NCI-H69 (cell line): ENCODE measurements at regions not wholly inside any gene's neighbourhood (a gene's known extent, or its start where the extent isn't known, plus 50 kb on each side); places are given as distances from the start of the nearest gene placed in this dataset.

Source experiments
- DNase-seq: peaks from one replicate; lab custom pipeline; 2025; lab: John Stamatoyannopoulos, UW

DNA sequence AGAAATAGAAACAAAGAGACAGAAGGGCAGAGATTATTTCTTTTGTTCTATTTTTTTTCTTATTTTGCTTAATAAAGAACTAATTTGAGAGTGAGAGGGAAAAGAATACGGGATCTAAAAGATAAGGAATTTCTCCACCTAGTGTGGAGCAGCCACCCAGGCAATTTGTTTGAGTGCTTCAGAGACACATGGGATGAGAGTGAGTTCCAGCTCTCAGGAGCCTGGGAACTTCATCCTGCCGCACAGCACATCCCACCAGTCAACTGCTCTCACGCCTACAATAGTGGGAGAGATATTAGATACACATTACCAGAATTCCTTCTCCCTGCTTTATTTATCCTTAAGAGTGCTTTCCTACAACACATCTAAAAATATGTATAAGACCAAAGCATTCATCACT, 946.4 kb downstream of the PDHA2 start:
- DNase-seq, result peak; percentile 6

GRCh38 chr4:96787766-96788165, 947.9 kb downstream of the PDHA2 start:
- DNase-seq, result no peak

DNA sequence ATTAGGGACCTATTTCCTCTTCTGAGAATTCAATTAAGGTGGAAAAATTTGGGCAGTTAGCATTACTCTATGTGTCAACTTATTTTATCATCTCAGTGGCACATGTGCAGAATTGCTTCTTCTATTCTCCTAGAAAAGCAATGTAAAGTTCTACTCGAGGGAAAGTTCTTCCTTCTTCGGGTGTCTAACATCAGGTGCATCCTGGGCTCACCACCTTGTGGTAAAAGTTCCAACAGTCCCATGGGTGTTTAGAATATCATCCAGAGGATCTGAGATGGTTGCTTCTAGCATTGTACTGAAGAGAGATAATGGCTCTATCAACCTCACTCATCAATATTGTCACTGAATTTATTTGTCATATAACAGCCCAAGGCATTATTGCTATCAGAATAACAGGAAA, 969.7 kb downstream of the PDHA2 start:
- no peak for DNase-seq

DNA sequence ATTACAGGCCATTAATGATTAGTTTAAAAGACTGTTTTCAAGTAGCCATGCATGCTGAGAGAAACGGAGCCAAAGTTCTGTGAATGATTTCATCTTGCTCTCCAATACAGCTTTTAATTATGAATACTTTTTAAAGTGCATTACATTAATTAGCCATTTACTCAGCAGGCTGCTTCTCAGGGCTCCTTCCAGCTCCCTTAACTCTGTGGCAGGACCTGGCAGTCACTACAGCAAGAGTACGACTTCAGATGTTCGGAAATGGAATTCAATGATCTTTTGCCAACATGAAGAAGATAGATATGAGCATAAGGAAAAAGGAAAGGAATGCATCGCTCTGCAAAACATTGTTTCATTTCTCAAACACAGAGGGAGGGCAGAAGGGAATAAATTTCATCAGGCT, 987.2 kb downstream of the PDHA2 start:
- DNase-seq, result no peak

GRCh38 chr4:96833831-96834230, 993.9 kb downstream of the PDHA2 start:
- DNase-seq, result no peak

DNA sequence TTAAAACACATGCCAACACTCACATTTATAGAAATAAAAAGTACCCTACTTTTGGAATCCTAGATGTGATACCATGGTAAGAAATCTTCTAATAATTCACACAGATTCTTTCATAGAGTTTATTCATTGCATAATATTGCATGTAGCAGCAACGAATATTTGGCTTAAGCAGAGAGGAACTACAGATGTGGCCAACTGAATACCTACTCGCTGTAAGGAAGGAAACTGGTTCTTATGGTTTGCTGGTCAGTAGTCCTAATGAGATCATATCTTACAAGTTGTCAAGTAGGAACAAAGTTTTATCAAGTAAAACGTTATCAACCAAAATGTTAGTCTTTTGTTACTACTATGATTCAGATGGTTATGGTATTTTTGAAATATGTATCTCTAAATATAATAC, 996.1 kb downstream of the PDHA2 start:
- DNase-seq, result no peak

GRCh38 chr4:96839441-96839840, 999.5 kb downstream of the PDHA2 start:
- DNase-seq, result no peak

DNA sequence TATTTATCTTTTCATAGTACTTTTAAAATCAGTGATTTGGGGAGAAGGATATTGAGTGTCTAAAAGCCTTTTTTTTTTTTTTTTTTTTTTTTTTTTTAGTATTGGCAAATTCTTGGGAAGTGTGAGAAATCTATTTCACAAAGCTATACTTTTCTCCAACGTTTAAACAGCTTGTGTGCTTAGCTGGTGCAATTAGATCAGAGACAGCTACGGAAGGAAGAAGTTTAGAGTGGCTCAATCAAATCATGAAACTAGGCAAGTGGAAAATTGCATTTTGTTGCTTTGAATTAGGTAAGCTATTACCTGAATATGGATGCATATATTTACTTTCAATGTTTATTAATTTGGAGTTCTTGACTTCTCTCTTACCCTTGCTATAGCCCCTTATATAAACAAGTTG, 1001.9 kb downstream of the PDHA2 start:
- no peak for DNase-seq

DNA sequence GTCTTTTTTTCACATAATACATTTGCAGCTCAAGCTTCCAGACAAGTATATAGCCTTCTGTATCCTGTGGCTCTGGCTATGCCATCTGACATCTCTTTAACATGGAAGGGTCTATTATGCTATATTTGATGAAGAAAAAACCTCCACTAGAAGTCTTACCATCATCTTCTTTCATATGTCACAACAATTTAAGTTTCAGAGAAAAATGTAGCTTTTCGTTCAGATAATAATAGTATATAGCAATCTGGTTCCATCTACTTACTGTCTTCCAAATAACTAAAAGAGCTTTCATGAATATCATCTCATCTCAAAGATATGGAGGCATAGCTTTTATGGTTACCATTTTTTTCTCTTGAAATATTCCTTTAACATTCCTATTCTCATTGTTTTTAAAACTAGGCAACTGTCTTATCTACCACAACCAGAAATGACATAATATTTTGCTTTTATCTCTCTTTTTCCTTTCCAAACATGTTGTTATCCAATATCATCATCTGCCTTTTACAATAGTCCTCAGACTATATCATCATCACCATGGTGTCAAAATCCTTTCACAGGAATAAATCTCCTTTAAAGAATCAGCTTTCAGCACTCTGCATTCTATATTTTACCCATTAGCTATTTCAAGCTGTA, 1005.1 kb downstream of the PDHA2 start:
- no peak for DNase-seq

DNA sequence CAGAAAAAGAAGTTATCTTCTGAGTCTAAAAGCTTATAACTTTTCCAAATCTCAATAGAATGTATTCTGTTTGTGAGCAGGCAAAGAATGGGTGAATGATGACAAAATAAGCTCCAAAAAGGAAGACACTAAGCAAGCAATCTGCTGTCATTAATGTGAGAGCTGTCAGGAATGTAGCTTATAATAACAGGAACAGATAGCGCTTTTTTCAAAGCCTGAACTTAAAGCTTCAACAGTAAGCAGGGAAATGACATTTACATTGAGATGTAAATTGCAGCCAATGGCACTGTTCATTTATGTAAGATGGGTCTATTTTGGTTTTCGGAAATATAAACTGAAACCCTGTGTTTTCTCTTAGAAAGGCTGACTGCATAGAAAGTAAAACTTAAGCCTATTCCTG, 1005.9 kb downstream of the PDHA2 start:
- DNase-seq, result no peak

DNA sequence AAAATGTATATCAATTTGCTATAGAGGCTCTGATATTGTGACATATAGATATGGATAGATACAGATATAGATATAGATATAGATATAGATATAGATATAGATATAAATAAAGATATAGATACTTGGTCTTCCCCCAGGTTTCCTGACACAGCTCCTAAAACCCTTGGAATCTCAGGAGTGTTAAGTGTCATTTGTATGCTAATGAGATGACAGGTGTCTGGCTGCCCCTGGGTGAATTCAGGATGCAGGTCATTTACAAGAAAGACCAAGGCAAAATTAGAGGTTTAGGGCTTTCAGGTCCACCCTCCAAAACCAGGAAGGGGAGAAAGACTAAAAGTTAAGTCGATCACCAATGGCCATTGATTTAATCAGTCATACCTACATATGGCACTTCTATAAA, 1034.8 kb downstream of the PDHA2 start:
- no peak for DNase-seq

DNA sequence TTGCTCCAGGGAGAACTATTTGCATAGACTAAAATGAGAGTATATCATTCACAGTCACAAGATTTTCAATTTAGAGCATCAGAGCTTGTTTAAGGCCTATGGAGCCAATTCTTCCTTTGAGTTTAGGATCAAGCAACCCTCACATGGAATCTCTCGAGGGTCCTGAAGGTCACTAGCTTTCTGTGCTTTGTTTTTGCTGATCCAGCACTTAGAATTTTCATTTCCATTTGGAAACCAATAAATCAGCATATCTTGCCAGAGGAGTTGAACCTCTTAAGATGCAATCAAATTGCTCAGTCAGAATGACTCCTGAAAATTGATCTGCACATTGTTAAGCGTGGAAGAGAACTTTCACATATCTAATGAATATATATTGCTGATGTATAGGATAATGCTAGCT, 1039.6 kb downstream of the PDHA2 start:
- DNase-seq, result no peak

DNA sequence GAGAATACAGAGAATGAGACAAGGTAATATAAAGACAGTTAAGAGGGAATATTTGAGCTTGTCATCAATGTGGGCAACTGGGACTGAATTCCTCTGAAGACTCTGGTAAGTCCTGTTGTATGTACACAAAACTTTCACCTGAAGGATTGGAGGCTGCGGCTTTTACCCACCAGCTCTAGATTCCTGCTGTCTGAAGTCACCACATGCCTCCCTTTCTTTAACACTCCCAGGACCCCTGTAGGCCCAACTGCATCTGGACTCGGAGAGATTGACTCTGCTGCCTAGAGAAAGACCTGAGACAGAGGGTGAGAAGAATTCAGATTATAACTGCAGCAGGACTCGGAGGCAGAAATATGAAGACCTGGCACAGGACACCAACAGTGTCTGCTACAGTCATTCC, 1048.0 kb downstream of the PDHA2 start:
- no peak for DNase-seq

- DNase-seq, result no peak
These were observed 1054.7 kb downstream of the PDHA2 start for GRCh38 chr4:96894621-96895020.

- no peak for DNase-seq
These were observed 1055.9 kb downstream of the PDHA2 start for GRCh38 chr4:96895826-96896225.

DNA sequence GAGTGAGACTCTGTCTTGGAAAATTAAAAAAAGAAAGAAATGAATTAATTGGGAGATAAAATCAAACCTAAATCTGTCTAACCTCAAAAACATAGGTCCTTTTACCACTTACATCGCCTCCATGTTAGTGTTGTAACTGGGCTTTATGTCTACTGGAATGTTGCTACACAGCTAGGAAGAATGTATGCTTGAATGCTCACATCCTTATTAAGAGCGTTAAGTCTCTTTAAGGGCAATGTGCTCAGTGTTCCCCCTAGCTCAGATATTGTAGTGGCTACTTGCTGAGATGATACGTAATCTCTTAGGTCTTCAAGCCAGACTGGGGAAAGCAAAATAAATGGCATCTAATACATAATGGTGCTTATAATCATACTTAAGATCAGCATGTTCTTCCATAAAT, 1072.8 kb downstream of the PDHA2 start:
- no peak for DNase-seq

DNA sequence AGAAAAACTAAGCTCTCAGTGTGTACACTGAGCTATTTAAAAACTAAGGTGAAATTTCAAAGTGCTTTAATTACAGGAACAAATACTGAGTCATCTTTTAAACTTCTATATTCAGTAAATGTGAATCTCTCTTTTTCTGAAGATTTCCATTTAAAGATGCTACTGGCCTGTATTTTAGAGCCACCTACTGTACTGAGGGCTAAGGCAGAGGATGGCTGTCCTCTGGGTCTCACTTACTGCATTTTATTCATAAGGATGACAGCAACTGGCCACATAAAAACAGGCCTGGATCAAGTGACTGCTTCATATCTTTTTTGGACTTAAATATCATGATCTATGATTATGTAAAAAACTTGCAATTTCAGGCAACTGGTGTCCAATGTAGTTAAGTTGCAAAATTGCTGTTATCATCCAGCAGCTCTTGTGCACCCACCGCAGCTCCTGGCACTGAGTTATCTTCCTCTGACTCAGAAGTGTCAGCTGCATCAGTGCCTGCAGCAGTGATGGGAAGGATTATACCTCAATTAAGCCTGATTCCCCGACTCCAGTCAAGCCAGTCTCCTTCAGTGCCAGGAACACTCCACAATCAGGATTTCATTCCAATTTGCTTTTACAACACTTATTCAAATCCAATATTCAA, 1073.7 kb downstream of the PDHA2 start:
- no peak for DNase-seq

- peak; percentile 6 for DNase-seq
These were observed 1076.8 kb downstream of the PDHA2 start for GRCh38 chr4:96916711-96917110.

- peak; percentile 16 for DNase-seq
These were observed 1097.0 kb downstream of the PDHA2 start for GRCh38 chr4:96936886-96937285.

GRCh38 chr4:96946552-96946951, 1106.7 kb downstream of the PDHA2 start:
- DNase-seq, result no peak

DNA sequence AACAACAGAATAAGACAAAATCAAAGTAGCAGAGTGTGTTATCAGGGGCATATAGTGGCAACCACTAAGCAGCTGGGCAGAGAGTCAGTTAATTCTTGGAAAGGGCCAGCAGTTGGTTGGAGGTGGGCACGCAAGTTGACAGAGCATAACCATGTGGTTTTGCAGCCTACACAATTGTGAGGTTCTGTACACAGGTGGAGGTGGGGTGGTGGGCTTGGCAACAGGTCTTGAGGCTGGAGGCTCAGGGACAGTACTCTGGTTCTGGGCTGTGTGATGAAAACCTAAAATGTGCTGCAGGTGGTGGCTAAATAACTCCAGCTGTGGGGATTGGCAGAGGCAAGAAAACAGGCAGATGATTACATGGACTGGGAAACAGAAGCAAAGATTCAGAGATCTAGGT, 1112.7 kb downstream of the PDHA2 start:
- DNase-seq, result no peak

- DNase-seq, result no peak
These were observed 1115.3 kb downstream of the PDHA2 start for GRCh38 chr4:96955226-96955625.

DNA sequence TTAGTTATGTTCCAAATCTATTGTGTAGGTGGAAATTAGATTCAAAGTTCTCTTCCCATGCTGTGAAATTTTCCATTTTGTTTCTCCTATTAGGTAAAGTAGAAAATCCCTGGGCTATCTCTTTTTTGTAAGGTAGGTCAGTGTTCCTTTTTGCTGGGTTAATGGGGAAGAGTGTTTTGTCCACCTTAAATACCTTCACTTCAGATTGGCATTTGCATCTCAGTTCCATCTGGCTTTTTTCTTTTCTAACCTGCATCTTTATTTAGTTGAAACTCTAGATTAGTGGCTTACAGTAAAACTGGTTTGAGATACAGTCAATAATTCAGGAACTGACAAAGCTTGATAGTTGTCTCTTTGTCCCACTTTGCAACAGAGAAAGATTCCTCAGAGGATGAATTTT, 1115.8 kb downstream of the PDHA2 start:
- DNase-seq, result no peak

GRCh38 chr4:96969455-96969854, 1129.6 kb downstream of the PDHA2 start:
- no peak for DNase-seq
